ENCODE measurements at regions not wholly inside any gene's neighbourhood (a gene's known extent, or its start where the extent isn't known, plus 50 kb on each side); places are given as distances from the start of the nearest gene placed in this dataset.
"Not testable (repeated sequence)": the region's sequence is repeated elsewhere in the genome, so short reads cannot be mapped to it uniquely, and the experiment has no call there.

GRCh38 chr1:190665045-190665444, 187.4 kb upstream of the BRINP3 start:
- Histone ChIP-seq H3K27me3 (ENCODE audit: control insufficient read depth in 1 of 2, insufficient read depth in 2 of 2, low read length in 2 of 2) (no peaks in the 10 kb centered on the region), H3K9me3 (ENCODE audit: control insufficient read depth in 2 of 2, low read length in 2 of 2) (no peaks in the 10 kb centered on the region), H3K36me3 (ENCODE audit: control insufficient read depth in 2 of 2, insufficient read depth in 2 of 2, low read length in 2 of 2) (no peaks in the 10 kb centered on the region), H3K4me3 (ENCODE audit: low read length in 2 of 2) (no peak overlapping the region), H3K4me1 (ENCODE audit: control insufficient read depth, insufficient read depth, low read length) (no peaks in the 10 kb centered on the region), H3K9ac (ENCODE audit: low read length in 2 of 2) (no peak overlapping the region), H3K27ac (ENCODE audit: low read length) (no peak overlapping the region)

- Histone ChIP-seq H3K9me3 (ENCODE audit: control insufficient read depth in 2 of 2, low read length in 2 of 2) (no peaks in the 10 kb centered on the region), H3K4me1 (ENCODE audit: control insufficient read depth, insufficient read depth, low read length) (no peaks in the 10 kb centered on the region), H3K27me3 (ENCODE audit: control insufficient read depth in 1 of 2, insufficient read depth in 2 of 2, low read length in 2 of 2) (no peaks in the 10 kb centered on the region), H3K4me3 (ENCODE audit: low read length in 2 of 2) (no peak overlapping the region), H3K36me3 (ENCODE audit: control insufficient read depth in 2 of 2, insufficient read depth in 2 of 2, low read length in 2 of 2) (no peaks in the 10 kb centered on the region), H3K9ac (ENCODE audit: low read length in 2 of 2) (no peak overlapping the region), H3K27ac (ENCODE audit: low read length) (no peak overlapping the region)
Observed at GRCh38 chr1:190667914-190668313, 190.2 kb upstream of the BRINP3 start.

DNA sequence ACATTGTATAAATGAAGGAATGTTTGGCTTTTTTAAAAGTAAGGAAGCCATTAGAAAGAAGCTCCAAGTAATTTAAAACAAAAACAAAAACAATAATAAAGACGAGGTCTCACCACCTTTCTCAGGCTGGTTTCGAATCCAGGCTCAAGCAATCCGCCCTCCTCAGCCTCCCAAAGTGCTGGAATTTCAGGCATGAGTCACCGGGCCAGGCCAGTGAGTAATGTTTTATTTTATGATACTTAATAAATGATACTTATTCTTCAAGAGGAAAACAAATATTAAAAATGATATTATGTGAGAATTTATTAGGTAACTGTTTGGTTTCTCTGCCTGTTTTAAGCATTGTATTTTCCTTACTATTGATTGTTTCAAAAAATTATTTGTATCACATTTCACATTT, 201.4 kb upstream of the BRINP3 start:
- no peak overlapping the region for H3K27ac ChIP-seq (ENCODE audit: low read length)
- H3K9ac ChIP-seq (ENCODE audit: low read length in 2 of 2): no peak overlapping the region
- peaks cover 0 to 2% of the 10 kb centered on the region in 2 donors for H3K9me3 ChIP-seq (ENCODE audit: control insufficient read depth in 2 of 2, low read length in 2 of 2)
- no peak overlapping the region for H3K4me3 ChIP-seq (ENCODE audit: low read length in 2 of 2)
- no peaks in the 10 kb centered on the region for H3K36me3 ChIP-seq (ENCODE audit: control insufficient read depth in 2 of 2, insufficient read depth in 2 of 2, low read length in 2 of 2)
- H3K27me3 ChIP-seq (ENCODE audit: control insufficient read depth in 1 of 2, insufficient read depth in 2 of 2, low read length in 2 of 2): no peaks in the 10 kb centered on the region
- no peaks in the 10 kb centered on the region for H3K4me1 ChIP-seq (ENCODE audit: control insufficient read depth, insufficient read depth, low read length)

GRCh38 chr1:190679454-190679853, 201.8 kb upstream of the BRINP3 start:
- H3K36me3 ChIP-seq (ENCODE audit: control insufficient read depth in 2 of 2, insufficient read depth in 2 of 2, low read length in 2 of 2): no peaks in the 10 kb centered on the region
- H3K4me1 ChIP-seq (ENCODE audit: control insufficient read depth, insufficient read depth, low read length): no peaks in the 10 kb centered on the region
- H3K27me3 ChIP-seq (ENCODE audit: control insufficient read depth in 1 of 2, insufficient read depth in 2 of 2, low read length in 2 of 2): no peaks in the 10 kb centered on the region
- H3K9me3 ChIP-seq (ENCODE audit: control insufficient read depth in 2 of 2, low read length in 2 of 2): no peaks in the 10 kb centered on the region
- no peak overlapping the region for H3K9ac ChIP-seq (ENCODE audit: low read length in 2 of 2)
- no peak overlapping the region for H3K4me3 ChIP-seq (ENCODE audit: low read length in 2 of 2)
- H3K27ac ChIP-seq (ENCODE audit: low read length): no peak overlapping the region

- H3K9ac ChIP-seq (ENCODE audit: low read length in 2 of 2): no peak overlapping the region
- H3K36me3 ChIP-seq (ENCODE audit: control insufficient read depth in 2 of 2, insufficient read depth in 2 of 2, low read length in 2 of 2): no peaks in the 10 kb centered on the region
- H3K4me3 ChIP-seq (ENCODE audit: low read length in 2 of 2): no peak overlapping the region
- H3K27ac ChIP-seq (ENCODE audit: low read length): no peak overlapping the region
- H3K4me1 ChIP-seq (ENCODE audit: control insufficient read depth, insufficient read depth, low read length): no peaks in the 10 kb centered on the region
- H3K9me3 ChIP-seq (ENCODE audit: control insufficient read depth in 2 of 2, low read length in 2 of 2): no peaks in the 10 kb centered on the region
- no peaks in the 10 kb centered on the region for H3K27me3 ChIP-seq (ENCODE audit: control insufficient read depth in 1 of 2, insufficient read depth in 2 of 2, low read length in 2 of 2)
Observed at GRCh38 chr1:190679983-190680382, 202.3 kb upstream of the BRINP3 start.

DNA sequence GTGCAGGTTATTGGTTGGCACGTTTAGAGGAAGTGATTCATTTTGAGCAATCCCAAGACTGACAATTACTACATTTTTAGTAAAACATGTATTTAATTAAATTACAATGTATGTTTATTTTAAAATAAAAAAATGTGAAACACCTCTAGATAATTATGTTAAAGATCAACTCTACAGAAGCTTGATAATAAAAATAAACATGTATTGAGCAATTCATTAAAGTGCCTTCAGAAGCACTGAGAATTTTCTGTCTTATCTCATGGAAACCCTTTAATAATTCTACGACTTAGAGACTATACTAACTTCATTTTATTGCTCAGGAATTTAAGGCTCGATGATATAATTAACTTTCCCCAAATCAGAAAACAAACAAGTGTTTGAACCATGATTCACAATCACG, 208.0 kb upstream of the BRINP3 start:
- Histone ChIP-seq H3K27ac (ENCODE audit: low read length) (no peak overlapping the region), H3K4me3 (ENCODE audit: low read length in 2 of 2) (no peak overlapping the region), H3K36me3 (ENCODE audit: control insufficient read depth in 2 of 2, insufficient read depth in 2 of 2, low read length in 2 of 2) (no peaks in the 10 kb centered on the region), H3K9ac (ENCODE audit: low read length in 2 of 2) (no peak overlapping the region), H3K4me1 (ENCODE audit: control insufficient read depth, insufficient read depth, low read length) (no peaks in the 10 kb centered on the region), H3K9me3 (ENCODE audit: control insufficient read depth in 2 of 2, low read length in 2 of 2) (no peaks in the 10 kb centered on the region), H3K27me3 (ENCODE audit: control insufficient read depth in 1 of 2, insufficient read depth in 2 of 2, low read length in 2 of 2) (no peaks in the 10 kb centered on the region)

DNA sequence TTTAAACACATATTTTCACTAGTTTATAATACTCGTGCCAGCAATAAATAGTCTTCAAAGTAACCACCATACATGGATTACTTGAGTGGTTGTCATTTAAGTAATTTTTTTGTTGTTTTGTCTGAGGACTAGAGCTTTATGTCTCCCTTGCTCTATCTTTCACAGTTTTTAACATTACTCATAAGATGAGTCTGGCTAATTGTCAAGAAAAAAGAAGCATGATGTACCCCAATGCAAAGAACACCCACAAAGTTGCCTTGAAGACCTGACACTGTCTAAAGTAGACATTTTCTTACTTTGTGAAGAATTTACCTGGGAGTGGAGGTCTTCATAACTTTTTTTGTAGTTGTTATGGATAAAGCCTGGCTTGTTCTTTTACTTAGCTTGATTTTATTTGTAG, 210.4 kb upstream of the BRINP3 start:
- Histone ChIP-seq H3K27ac (ENCODE audit: low read length) (no peak overlapping the region), H3K4me1 (ENCODE audit: control insufficient read depth, insufficient read depth, low read length) (no peaks in the 10 kb centered on the region), H3K9me3 (ENCODE audit: control insufficient read depth in 2 of 2, low read length in 2 of 2) (no peaks in the 10 kb centered on the region)

GRCh38 chr1:190698488-190698887, 220.8 kb upstream of the BRINP3 start:
- not testable (repeated sequence) for H3K27ac ChIP-seq (ENCODE audit: low read length); H3K36me3 ChIP-seq (ENCODE audit: control insufficient read depth in 2 of 2, insufficient read depth in 2 of 2, low read length in 2 of 2); H3K4me3 ChIP-seq (ENCODE audit: low read length in 2 of 2); H3K27me3 ChIP-seq (ENCODE audit: control insufficient read depth in 1 of 2, insufficient read depth in 2 of 2, low read length in 2 of 2); H3K9ac ChIP-seq (ENCODE audit: low read length in 2 of 2); H3K9me3 ChIP-seq (ENCODE audit: control insufficient read depth in 2 of 2, low read length in 2 of 2); H3K4me1 ChIP-seq (ENCODE audit: control insufficient read depth, insufficient read depth, low read length)

More for the DNA sequence above, 210.4 kb upstream of the BRINP3 start:
- no peaks in the 10 kb centered on the region for H3K36me3 ChIP-seq (ENCODE audit: control insufficient read depth in 2 of 2, insufficient read depth in 2 of 2, low read length in 2 of 2)
- H3K9ac ChIP-seq (ENCODE audit: low read length in 2 of 2): no peak overlapping the region
- no peaks in the 10 kb centered on the region for H3K27me3 ChIP-seq (ENCODE audit: control insufficient read depth in 1 of 2, insufficient read depth in 2 of 2, low read length in 2 of 2)
- H3K4me3 ChIP-seq (ENCODE audit: low read length in 2 of 2): no peak overlapping the region

- no peaks in the 10 kb centered on the region for H3K36me3 ChIP-seq (ENCODE audit: control insufficient read depth in 2 of 2, insufficient read depth in 2 of 2, low read length in 2 of 2)
- H3K9me3 ChIP-seq (ENCODE audit: control insufficient read depth in 2 of 2, low read length in 2 of 2): no peaks in the 10 kb centered on the region
- no peaks in the 10 kb centered on the region for H3K4me1 ChIP-seq (ENCODE audit: control insufficient read depth, insufficient read depth, low read length)
- no peaks in the 10 kb centered on the region for H3K27me3 ChIP-seq (ENCODE audit: control insufficient read depth in 1 of 2, insufficient read depth in 2 of 2, low read length in 2 of 2)
- no peak overlapping the region for H3K9ac ChIP-seq (ENCODE audit: low read length in 2 of 2)
- no peak overlapping the region for H3K4me3 ChIP-seq (ENCODE audit: low read length in 2 of 2)
- H3K27ac ChIP-seq (ENCODE audit: low read length): no peak overlapping the region
Observed at GRCh38 chr1:190699165-190699564, 221.5 kb upstream of the BRINP3 start.

GRCh38 chr1:190708418-190709057, 230.9 kb upstream of the BRINP3 start:
- no peaks in the 10 kb centered on the region for H3K36me3 ChIP-seq (ENCODE audit: control insufficient read depth in 2 of 2, insufficient read depth in 2 of 2, low read length in 2 of 2)
- H3K27me3 ChIP-seq (ENCODE audit: control insufficient read depth in 1 of 2, insufficient read depth in 2 of 2, low read length in 2 of 2): no peaks in the 10 kb centered on the region
- no peak overlapping the region for H3K4me3 ChIP-seq (ENCODE audit: low read length in 2 of 2)
- H3K27ac ChIP-seq (ENCODE audit: low read length): no peak overlapping the region
- no peaks in the 10 kb centered on the region for H3K9me3 ChIP-seq (ENCODE audit: control insufficient read depth in 2 of 2, low read length in 2 of 2)
- no peaks in the 10 kb centered on the region for H3K4me1 ChIP-seq (ENCODE audit: control insufficient read depth, insufficient read depth, low read length)
- no peak overlapping the region for H3K9ac ChIP-seq (ENCODE audit: low read length in 2 of 2)

- H3K27me3 ChIP-seq (ENCODE audit: control insufficient read depth in 1 of 2, insufficient read depth in 2 of 2, low read length in 2 of 2): no peaks in the 10 kb centered on the region
- H3K9ac ChIP-seq (ENCODE audit: low read length in 2 of 2): no peak overlapping the region
- no peaks in the 10 kb centered on the region for H3K36me3 ChIP-seq (ENCODE audit: control insufficient read depth in 2 of 2, insufficient read depth in 2 of 2, low read length in 2 of 2)
Observed at GRCh38 chr1:190711069-190711468, 233.4 kb upstream of the BRINP3 start.

More at GRCh38 chr1:190711069-190711468, 233.4 kb upstream of the BRINP3 start:
- Histone ChIP-seq H3K9me3 (ENCODE audit: control insufficient read depth in 2 of 2, low read length in 2 of 2) (no peaks in the 10 kb centered on the region), H3K27ac (ENCODE audit: low read length) (no peak overlapping the region), H3K4me1 (ENCODE audit: control insufficient read depth, insufficient read depth, low read length) (no peaks in the 10 kb centered on the region), H3K4me3 (ENCODE audit: low read length in 2 of 2) (no peak overlapping the region)

Measured in stomach smooth muscle (tissue), 2 donors.